Spleen (tissue), 7 donors: ENCODE measurements at regions not wholly inside any gene's neighbourhood (a gene's known extent, or its start where the extent isn't known, plus 50 kb on each side); places are given as distances from the start of the nearest gene placed in this dataset.

Experiments used
- CTCF ChIP-seq, 11 experiments: fragments of 200-600 bp in 7 of 11; fragments of 450-650 bp in 4 of 11; sonication (generic) in 4 of 11; IDR thresholded peaks in 8 of 11; conservative IDR thresholded peaks in 3 of 11; 1 replicate in 7 of 11; 2 replicates in 4 of 11; pipeline versions ENCODE4 v1.4.0 to v1.8.0; 2016 to 2021; ENCODE audit warnings: antibody characterized with exemption in 11 of 11, inconsistent platforms in 4 of 11, mild to moderate bottlenecking in 1 of 11
- POLR2A ChIP-seq, 3 donors: fragments of 450-650 bp; IDR thresholded peaks; one replicate each; pipeline ENCODE4 v1.5.1; 2017; ENCODE audit warnings: antibody characterized with exemption in 3 of 3, mild to moderate bottlenecking in 1 of 3
- POLR2AphosphoS5 ChIP-seq, 3 donors: sonication (generic); formaldehyde crosslinking; IDR thresholded peaks; one replicate each; pipeline ENCODE4 v1.5.1; 2017; ENCODE audit warnings: antibody characterized with exemption in 3 of 3
- donor health status: DM: no; HTN: no; CAD: no; lungs with moderate emphysema.
- donor health status: DM: no; HTN: no; CAD: no.
- donor health status: DM: no; HTN: no; CAD: no.

- TF ChIP-seq CTCF (IDR thresholded peaks at IDR 0.05 in 8 of 11, conservative IDR thresholded peaks at IDR 0.05 in 3 of 11) (no peak), POLR2AphosphoS5 (IDR thresholded peaks at IDR 0.05) (no peak), POLR2A (IDR thresholded peaks at IDR 0.05) (no peak)
Measured at GRCh38 chr21:21845901-21846300, 847.7 kb downstream of the NCAM2 start.
